ENCODE measurements at regions not wholly inside any gene's neighbourhood (a gene's known extent, or its start where the extent isn't known, plus 50 kb on each side); places are given as distances from the start of the nearest gene placed in this dataset.

- TF ChIP-seq CTCF (conservative IDR thresholded peaks at IDR 0.05; ENCODE audit: low read depth in 2 of 2) (no peak), EZH2phosphoT487 (IDR thresholded peaks at IDR 0.05; ENCODE audit: unreplicated experiment) (no peak), REST (IDR thresholded peaks at IDR 0.05; ENCODE audit: unreplicated experiment) (no peak), EZH2 (IDR thresholded peaks at IDR 0.05; ENCODE audit: low read depth, unreplicated experiment) (no peak), POLR2AphosphoS5 (IDR thresholded peaks at IDR 0.05; ENCODE audit: low read depth) (no peak), NANOG (IDR thresholded peaks at IDR 0.05; ENCODE audit: borderline replicate concordance) (no peak), STAT1 (IDR thresholded peaks at IDR 0.05; ENCODE audit: unreplicated experiment) (no peak), CREB1 (CRISPR knock-in tag; IDR thresholded peaks at IDR 0.05; ENCODE audit: low read depth) (no peak), ETS1 (IDR thresholded peaks at IDR 0.05) (no peak), ZNF331 (CRISPR knock-in tag; IDR thresholded peaks at IDR 0.05; ENCODE audit: low read depth) (no peak), JUNB (IDR thresholded peaks at IDR 0.05; ENCODE audit: unreplicated experiment) (no peak), ZNF114 (CRISPR knock-in tag; IDR thresholded peaks at IDR 0.05) (no peak)
These were observed 109.0 kb downstream of the RIN2 start for GRCh38 chr20:19867074-19867473.

Measured in GM23338 (cell line).